Neural cell (in vitro differentiated cells): ENCODE measurements at regions not wholly inside any gene's neighbourhood (a gene's known extent, or its start where the extent isn't known, plus 50 kb on each side); places are given as distances from the start of the nearest gene placed in this dataset.

ENCODE experiments used
- H2AFZ ChIP-seq: fragments of 200-600, 300-800 bp; sonication (generic), shearing (Covaris generic); 2 replicates; pipeline ENCODE4 v1.6.0; 2014; ENCODE audit warnings: low read depth, mild to moderate bottlenecking, antibody characterized with exemption, low read length, moderate library complexity
- H3F3A ChIP-seq: fragments of 200-600 bp; shearing (Covaris generic); 2 replicates; pipeline ENCODE4 v1.6.1; 2016; ENCODE audit warnings: mild to moderate bottlenecking, moderate library complexity, mixed read lengths, antibody characterized with exemption, low read length; ENCODE audit not compliant: insufficient read depth, poor library complexity, severe bottlenecking
- H3K27ac ChIP-seq: fragments of 200-600, 300-800 bp; sonication (generic), shearing (Covaris generic); 2 replicates; pipeline ENCODE4 v1.5.1; 2014; ENCODE audit warnings: mild to moderate bottlenecking, low read length, moderate library complexity
- H3K27me3 ChIP-seq: fragments of 300-800, 200-600 bp; sonication (generic), shearing (Covaris generic); 2 replicates; pipeline ENCODE4 v1.6.0; 2014; ENCODE audit warnings: mild to moderate bottlenecking, low read depth, low read length, moderate library complexity; ENCODE audit not compliant: insufficient read depth
- H3K36me3 ChIP-seq: fragments of 300-800, 200-600 bp; sonication (generic), shearing (Covaris generic); 2 replicates; pipeline ENCODE4 v1.5.1; 2014; ENCODE audit warnings: mild to moderate bottlenecking, antibody characterized with exemption, low read length, moderate library complexity; ENCODE audit not compliant: insufficient read depth
- H3K4me2 ChIP-seq: fragments of 300-800, 200-600 bp; sonication (generic), shearing (Covaris generic); 2 replicates; pipeline ENCODE4 v1.6.0; 2014; ENCODE audit warnings: mild to moderate bottlenecking, low read length
- H3K4me3 ChIP-seq: fragments of 300-800, 200-600 bp; sonication (generic), shearing (Covaris generic); 2 replicates; pipeline ENCODE4 v1.5.1; 2014; ENCODE audit warnings: mild to moderate bottlenecking, low read length, moderate library complexity
- H3K79me2 ChIP-seq: fragments of 200-600 bp; shearing (Covaris generic); replicated peaks from 2 replicates; pipeline ENCODE4 v1.6.0; 2014; ENCODE audit warnings: mild to moderate bottlenecking, low read length, moderate library complexity; ENCODE audit not compliant: insufficient read depth
- H3K9ac ChIP-seq: fragments of 300-800, 200-600 bp; sonication (generic), shearing (Covaris generic); 2 replicates; pipeline ENCODE4 v1.6.1; 2016; ENCODE audit warnings: mild to moderate bottlenecking, low read length, mixed read lengths
- H3K9me2 ChIP-seq: fragments of 200-600 bp; shearing (Covaris generic); 2 replicates; pipeline ENCODE4 v1.6.1; 2016; ENCODE audit warnings: mild to moderate bottlenecking, low read length, mixed read lengths; ENCODE audit not compliant: insufficient read depth
- H3K9me3 ChIP-seq: fragments of 200-600, 300-800 bp; sonication (generic), shearing (Covaris generic); 2 replicates; pipeline ENCODE4 v1.6.1; 2016; ENCODE audit warnings: mild to moderate bottlenecking, mixed run types, low read length, moderate library complexity, mixed read lengths
- H4K20me1 ChIP-seq: fragments of 200-600 bp; shearing (Covaris generic); 2 replicates; pipeline ENCODE4 v1.6.1; 2016; ENCODE audit warnings: mild to moderate bottlenecking, mixed run types; ENCODE audit not compliant: insufficient read depth
- CTCF ChIP-seq: fragments of 450-650 bp; IDR thresholded peaks from 2 replicates; pipeline ENCODE4 v1.5.1; 2014; ENCODE audit warnings: antibody characterized with exemption, mild to moderate bottlenecking, moderate library complexity; ENCODE audit not compliant: poor library complexity, severe bottlenecking
- EP300 ChIP-seq: fragments of 450-650 bp; conservative IDR thresholded peaks from 2 replicates; pipeline ENCODE4 v1.6.1; 2014; ENCODE audit warnings: antibody characterized with exemption, mild to moderate bottlenecking, moderate library complexity; ENCODE audit not compliant: poor library complexity, severe bottlenecking
- EZH2 ChIP-seq: fragments of 200-600, 300-800 bp; shearing (Covaris generic), sonication (generic); IDR thresholded peaks from 2 replicates; pipeline ENCODE4 v1.6.1; 2014; ENCODE audit warnings: antibody characterized with exemption, low read length, borderline replicate concordance, mild to moderate bottlenecking; ENCODE audit not compliant: insufficient read depth, poor library complexity, severe bottlenecking
- MXI1 ChIP-seq: fragments of 450-650 bp; conservative IDR thresholded peaks from 2 replicates; pipeline ENCODE4 v1.6.1; 2014; ENCODE audit warnings: antibody characterized with exemption, mild to moderate bottlenecking; ENCODE audit not compliant: poor library complexity, severe bottlenecking
- POLR2AphosphoS5 ChIP-seq: IDR thresholded peaks from 2 replicates; pipeline ENCODE4 v1.6.1; 2012
- RAD21 ChIP-seq: fragments of 450-650 bp; conservative IDR thresholded peaks from 2 replicates; pipeline ENCODE4 v1.6.1; 2014; ENCODE audit warnings: antibody characterized with exemption, mild to moderate bottlenecking, moderate library complexity
- SMC3 ChIP-seq: fragments of 450-650 bp; conservative IDR thresholded peaks from 2 replicates; pipeline ENCODE4 v1.6.1; 2014; ENCODE audit warnings: antibody characterized with exemption, mild to moderate bottlenecking, moderate library complexity; ENCODE audit not compliant: poor library complexity
- TAF1 ChIP-seq: IDR thresholded peaks from 2 replicates; pipeline ENCODE4 v1.6.1; 2012; ENCODE audit warnings: low read depth
- TF ChIP-seq, protein P1 (sequence below): IDR thresholded peaks from 2 replicates; pipeline ENCODE4 v1.6.1; 2012; ENCODE audit warnings: borderline replicate concordance

DNA sequence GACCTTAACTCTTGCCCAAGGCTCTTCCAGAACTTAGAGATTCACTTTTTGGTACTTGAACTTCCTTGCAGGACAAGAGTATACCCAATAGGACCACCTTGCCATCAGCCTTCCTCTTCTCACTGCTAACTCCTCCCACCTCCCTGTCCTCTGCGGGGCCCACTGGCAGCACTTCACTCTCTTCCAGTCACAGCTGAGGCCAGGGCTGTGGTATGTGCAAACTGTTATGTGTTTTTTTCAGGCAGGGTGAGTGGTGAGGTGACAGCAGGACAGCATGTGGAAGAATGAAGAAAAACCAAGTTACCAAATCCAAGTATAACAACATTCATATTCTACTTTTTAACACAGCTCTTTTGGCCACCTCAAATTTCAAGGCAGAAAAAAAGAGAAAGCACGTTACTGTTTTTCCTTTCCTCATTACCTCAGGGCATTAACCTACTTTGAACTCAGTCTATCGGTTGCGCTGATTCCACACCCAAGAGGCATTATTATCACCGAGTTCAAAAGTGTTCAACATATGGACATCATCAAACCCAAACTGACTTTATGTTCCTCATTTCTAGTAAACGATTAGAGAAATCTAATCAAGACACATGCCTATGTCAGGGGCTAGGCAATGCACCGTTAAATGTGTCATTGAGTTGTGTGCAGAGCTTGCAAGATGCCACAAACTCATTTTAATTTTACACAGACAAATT is 605.2 kb upstream of the SYT4 start:
- Histone ChIP-seq H3K27me3 (no peaks in the 10 kb centered on the region), H3K4me2 (no peak overlapping the region), H3K36me3 (no peaks in the 10 kb centered on the region), H3F3A (no peaks in the 10 kb centered on the region), H2AFZ (no peak overlapping the region), H3K9me3 (no peaks in the 10 kb centered on the region), H3K9ac (no peak overlapping the region), H3K4me3 (no peak overlapping the region), H3K9me2 (no peaks in the 10 kb centered on the region), H4K20me1 (no peaks in the 10 kb centered on the region), H3K27ac (no peak overlapping the region), H3K79me2 (no peaks in the 10 kb centered on the region)
- no peak for TF ChIP-seq TAF1
- no peak for TF ChIP-seq MXI1
- no peak for TF ChIP-seq SMC3
- no peak for TF ChIP-seq EP300
- no peak for TF ChIP-seq POLR2AphosphoS5
- no peak for TF ChIP-seq EZH2
- no peak for TF ChIP-seq RAD21

DNA sequence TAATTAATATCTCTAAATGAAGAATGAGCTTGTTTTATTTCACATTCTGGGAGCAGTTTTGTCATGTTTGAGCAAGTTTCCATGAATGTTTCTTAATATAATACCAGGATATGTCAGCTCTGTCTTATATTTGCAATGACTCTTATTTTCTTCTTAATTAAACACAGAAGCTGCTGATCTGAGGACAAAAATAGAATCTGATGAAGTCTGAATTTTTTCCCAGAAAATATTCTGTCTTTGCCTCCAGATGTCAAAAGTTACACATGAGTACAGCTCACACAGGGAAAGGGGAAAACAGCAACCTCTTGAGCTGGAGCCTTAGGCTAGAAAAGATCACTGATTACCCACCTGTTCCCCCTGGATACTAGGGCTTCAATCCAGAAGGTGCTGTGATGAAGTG is 606.6 kb upstream of the SYT4 start:
- H3K4me3 ChIP-seq = no peak overlapping the region
- H3K9me2 ChIP-seq = no peaks in the 10 kb centered on the region
- no peak overlapping the region for H3K4me2 ChIP-seq
- H3F3A ChIP-seq = no peaks in the 10 kb centered on the region
- H3K36me3 ChIP-seq = no peaks in the 10 kb centered on the region
- H3K79me2 ChIP-seq = no peaks in the 10 kb centered on the region
- no peak for TF ChIP-seq MXI1
- TF ChIP-seq, protein P1, sequence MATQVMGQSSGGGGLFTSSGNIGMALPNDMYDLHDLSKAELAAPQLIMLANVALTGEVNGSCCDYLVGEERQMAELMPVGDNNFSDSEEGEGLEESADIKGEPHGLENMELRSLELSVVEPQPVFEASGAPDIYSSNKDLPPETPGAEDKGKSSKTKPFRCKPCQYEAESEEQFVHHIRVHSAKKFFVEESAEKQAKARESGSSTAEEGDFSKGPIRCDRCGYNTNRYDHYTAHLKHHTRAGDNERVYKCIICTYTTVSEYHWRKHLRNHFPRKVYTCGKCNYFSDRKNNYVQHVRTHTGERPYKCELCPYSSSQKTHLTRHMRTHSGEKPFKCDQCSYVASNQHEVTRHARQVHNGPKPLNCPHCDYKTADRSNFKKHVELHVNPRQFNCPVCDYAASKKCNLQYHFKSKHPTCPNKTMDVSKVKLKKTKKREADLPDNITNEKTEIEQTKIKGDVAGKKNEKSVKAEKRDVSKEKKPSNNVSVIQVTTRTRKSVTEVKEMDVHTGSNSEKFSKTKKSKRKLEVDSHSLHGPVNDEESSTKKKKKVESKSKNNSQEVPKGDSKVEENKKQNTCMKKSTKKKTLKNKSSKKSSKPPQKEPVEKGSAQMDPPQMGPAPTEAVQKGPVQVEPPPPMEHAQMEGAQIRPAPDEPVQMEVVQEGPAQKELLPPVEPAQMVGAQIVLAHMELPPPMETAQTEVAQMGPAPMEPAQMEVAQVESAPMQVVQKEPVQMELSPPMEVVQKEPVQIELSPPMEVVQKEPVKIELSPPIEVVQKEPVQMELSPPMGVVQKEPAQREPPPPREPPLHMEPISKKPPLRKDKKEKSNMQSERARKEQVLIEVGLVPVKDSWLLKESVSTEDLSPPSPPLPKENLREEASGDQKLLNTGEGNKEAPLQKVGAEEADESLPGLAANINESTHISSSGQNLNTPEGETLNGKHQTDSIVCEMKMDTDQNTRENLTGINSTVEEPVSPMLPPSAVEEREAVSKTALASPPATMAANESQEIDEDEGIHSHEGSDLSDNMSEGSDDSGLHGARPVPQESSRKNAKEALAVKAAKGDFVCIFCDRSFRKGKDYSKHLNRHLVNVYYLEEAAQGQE = no peak
- TF ChIP-seq CTCF = no peak
- no peak for TF ChIP-seq SMC3
- no peak for TF ChIP-seq TAF1
- TF ChIP-seq POLR2AphosphoS5 = no peak
- TF ChIP-seq EZH2 = no peak
- TF ChIP-seq EP300 = no peak
- H2AFZ ChIP-seq = no peak overlapping the region
- no peaks in the 10 kb centered on the region for H3K9me3 ChIP-seq
- no peak overlapping the region for H3K27ac ChIP-seq
- no peaks in the 10 kb centered on the region for H3K27me3 ChIP-seq
- H4K20me1 ChIP-seq = no peaks in the 10 kb centered on the region
- no peak overlapping the region for H3K9ac ChIP-seq
